HepG2 (cell line): ENCODE measurements at regions not wholly inside any gene's neighbourhood (a gene's known extent, or its start where the extent isn't known, plus 50 kb on each side); places are given as distances from the start of the nearest gene placed in this dataset.

Source experiments
- ATAC-seq: fragments of 200-7000 bp; cut with Tn5 transposase; 3 replicates; pipeline ENCODE4 v1.9.1; 2020; ENCODE audit warnings: mild to moderate bottlenecking, moderate library complexity
- BruUV-seq: library from RNA; stranded (reverse); fragments of 400-500 nt; replicated peaks from 2 replicates; lab custom pipeline; 2021; lab: Mats Ljungman, UMichigan
- CTCF ChIA-PET: fragments of 300-600 bp; formaldehyde crosslinking; extraction: SDS; loops from one replicate; lab custom pipeline; 2021; ENCODE audit warnings: low total read pairs, inconsistent platforms, low intra/inter-chr PET ratio; lab: Yijun Ruan, JAX
- POLR2A ChIA-PET: fragments of 350-600 bp; sonication (Branson Sonifier 250); formaldehyde crosslinking; loops from one replicate; lab custom pipeline; 2020; ENCODE audit warnings: antibody characterized with exemption, inconsistent platforms; lab: Yijun Ruan, JAX
- DNase-seq: peaks from one replicate; pipeline ENCODE4 v3.0.0-alpha.2; 2015; ENCODE audit warnings: low spot score
- FAIRE-seq: peaks from 3 replicates; lab custom pipeline; 2011; peaks lifted over from hg19 to GRCh38; lab: Jason Lieb, UNC
- H2AFZ ChIP-seq: one replicate; pipeline ENCODE4 v1.6.1; 2011; ENCODE audit warnings: low read length, inconsistent platforms
- H3K27ac ChIP-seq: fragments of 300-600 bp; 3 replicates; pipeline ENCODE4 v1.8.0; 2011; ENCODE audit warnings: mixed run types, mild to moderate bottlenecking, mixed read lengths, low read length, inconsistent platforms; ENCODE audit not compliant: insufficient read depth; ENCODE audit errors: extremely low read length
- H3K27me3 ChIP-seq, 2 experiments: fragments of 200-600 bp in 1 of 2; 2 replicates in 1 of 2; 3 replicates in 1 of 2; pipeline versions ENCODE4 v1.6.0 to v1.8.0; 2011; ENCODE audit warnings: low read length in 2 of 2, mild to moderate bottlenecking in 2 of 2, moderate library complexity in 2 of 2, inconsistent platforms in 1 of 2; ENCODE audit not compliant: insufficient read depth in 2 of 2, control insufficient read depth in 1 of 2
- H3K36me3 ChIP-seq, 2 experiments: fragments of 200-600 bp in 1 of 2; replicated peaks in 1 of 2; 2 replicates in 1 of 2; 3 replicates in 1 of 2; pipeline versions ENCODE4 v1.5.1 to v1.8.0; 2011; ENCODE audit warnings: low read length in 2 of 2, inconsistent platforms in 1 of 2; ENCODE audit not compliant: insufficient read depth in 2 of 2, control insufficient read depth in 1 of 2
- H3K4me1 ChIP-seq: 2 replicates; pipeline ENCODE4 v1.5.1; 2012; ENCODE audit warnings: low read length, inconsistent platforms; ENCODE audit not compliant: insufficient read depth
- H3K4me2 ChIP-seq: 2 replicates; pipeline ENCODE4 v1.6.0; 2011; ENCODE audit warnings: low read depth, low read length, inconsistent platforms
- H3K4me3 ChIP-seq, 3 experiments: fragments of 200-600 bp in 1 of 3; sonication (generic), shearing (Covaris generic) in 1 of 3; replicated peaks in 1 of 3; 2 replicates each; pipeline ENCODE4 v1.5.1; 2011 to 2016; ENCODE audit warnings: low read length in 3 of 3, inconsistent platforms in 2 of 3, low read depth in 2 of 3, mild to moderate bottlenecking in 2 of 3, control low read depth in 1 of 3, mixed read lengths in 1 of 3; ENCODE audit not compliant: insufficient read depth in 1 of 3
- H3K79me2 ChIP-seq: one replicate; pipeline ENCODE4 v1.6.1; 2011; ENCODE audit warnings: low read length, inconsistent platforms; ENCODE audit not compliant: insufficient read depth
- H3K9ac ChIP-seq: 2 replicates; pipeline ENCODE4 v1.6.0; 2011; ENCODE audit warnings: mild to moderate bottlenecking, low read depth, low read length, inconsistent platforms; ENCODE audit not compliant: insufficient read depth
- H3K9me3 ChIP-seq: 2 replicates; pipeline ENCODE4 v1.5.1; 2012; ENCODE audit warnings: mild to moderate bottlenecking, low read length
- H4K20me1 ChIP-seq: 2 replicates; pipeline ENCODE4 v1.6.0; 2011; ENCODE audit warnings: inconsistent platforms, mild to moderate bottlenecking, low read length, moderate library complexity; ENCODE audit not compliant: insufficient read depth
- GTF3A ChIP-seq: sonication (generic); formaldehyde crosslinking; conservative IDR thresholded peaks from 2 replicates; pipeline ENCODE4 v1.4.0; 2020; ENCODE audit warnings: mild to moderate bottlenecking, missing genetic modification reagents
- HES4 ChIP-seq: sonication (generic); formaldehyde crosslinking; IDR thresholded peaks from 2 replicates; pipeline ENCODE4 v1.9.0; 2021; ENCODE audit warnings: mild to moderate bottlenecking, missing genetic modification reagents, borderline replicate concordance
- HINFP ChIP-seq: sonication (generic); formaldehyde crosslinking; IDR thresholded peaks from 2 replicates; pipeline ENCODE4 v1.4.0; 2020; ENCODE audit warnings: low read depth, mild to moderate bottlenecking, missing genetic modification reagents
- IKZF1 ChIP-seq: fragments of 450-650 bp; IDR thresholded peaks from 2 replicates; pipeline ENCODE4 v1.7.1; 2016
- KLF9 ChIP-seq: IDR thresholded peaks from 2 replicates; pipeline ENCODE4 v1.6.1; 2016; ENCODE audit warnings: low read depth
- PHF20 ChIP-seq: sonication (generic); formaldehyde crosslinking; IDR thresholded peaks from 2 replicates; pipeline ENCODE4 v1.5.0; 2020; ENCODE audit warnings: mild to moderate bottlenecking, missing genetic modification reagents
- ZBTB46 ChIP-seq: sonication (generic); formaldehyde crosslinking; IDR thresholded peaks from 2 replicates; pipeline ENCODE4 v1.4.0; 2020; ENCODE audit warnings: mild to moderate bottlenecking, missing genetic modification reagents, borderline replicate concordance
- ZEB1 ChIP-seq: IDR thresholded peaks from 2 replicates; pipeline ENCODE4 v1.6.1; 2012; ENCODE audit warnings: mild to moderate bottlenecking, low read depth, inconsistent platforms; ENCODE audit not compliant: insufficient replicate concordance
- ZNF660 ChIP-seq: sonication (generic); formaldehyde crosslinking; IDR thresholded peaks from 2 replicates; pipeline ENCODE4 v1.5.1; 2020; ENCODE audit warnings: mild to moderate bottlenecking, low read depth, missing genetic modification reagents, borderline replicate concordance
- ZNF713 ChIP-seq: sonication (generic); formaldehyde crosslinking; IDR thresholded peaks from 2 replicates; pipeline ENCODE4 v1.4.0; 2020; ENCODE audit warnings: mild to moderate bottlenecking, missing genetic modification reagents
- WGBS: methylation state at CpG from one replicate; pipeline ENCODE4 v1.1.6; 2017; ENCODE audit warnings: low lambda C conversion rate; 5-methylcytosine and 5-hydroxymethylcytosine counted together
- in situ Hi-C: cut with HindIII; loops from 2 replicates; pipeline ENCODE4 v1.10.0; 2017; ENCODE audit warnings: low pct_unique_long_range_greater_than_20kb; ENCODE audit not compliant: extremely low pct_ligation_motif_present
- intact Hi-C: fragments of 100-400 bp; cut with micrococcal nuclease; formaldehyde crosslinking; loops from one replicate; pipeline ENCODE4 v1.10.0; 2022; ENCODE audit not compliant: unreplicated experiment
- TF ChIP-seq, protein P1 (sequence below): sonication (generic); formaldehyde crosslinking; IDR thresholded peaks from 2 replicates; pipeline ENCODE4 v1.8.0; 2022; ENCODE audit warnings: mild to moderate bottlenecking, missing genetic modification reagents, borderline replicate concordance
- TF ChIP-seq, protein P2 (sequence below): IDR thresholded peaks from 2 replicates; pipeline ENCODE4 v1.6.1; 2018; ENCODE audit warnings: missing genetic modification reagents
- TF ChIP-seq, protein P3 (sequence below): sonication (generic); formaldehyde crosslinking; IDR thresholded peaks from 2 replicates; pipeline ENCODE4 v1.8.0; 2022; ENCODE audit warnings: mild to moderate bottlenecking, missing genetic modification reagents; ENCODE audit not compliant: insufficient replicate concordance

- TF ChIP-seq ZBTB46 (CRISPR knock-in tag): no peak
Measured at GRCh38 chr1:91151702-91152101, 129.9 kb upstream of the ZNF644 start (continued).

DNA sequence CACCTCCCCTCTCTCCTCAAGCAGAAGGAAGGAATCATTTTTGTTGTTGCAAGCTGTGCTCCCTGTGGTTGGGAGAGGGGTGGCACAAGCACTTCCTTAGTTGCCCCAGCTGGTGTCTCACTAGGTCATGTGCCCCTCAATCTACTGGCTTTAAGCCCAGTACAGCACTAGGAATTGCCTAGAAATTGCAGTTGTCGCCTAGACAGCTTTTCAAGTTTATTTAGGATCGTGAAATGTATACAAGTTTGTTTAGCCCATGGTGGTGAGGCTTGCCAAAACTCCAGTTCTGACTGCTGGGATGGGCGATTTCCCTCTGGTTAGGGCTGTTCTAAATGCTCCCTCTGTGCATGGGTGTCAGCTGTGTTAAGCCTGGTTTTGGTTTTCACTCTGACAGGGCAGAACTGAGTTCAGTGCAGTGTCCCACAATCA, 126.8 kb upstream of the ZNF644 start:
- TF ChIP-seq HINFP (CRISPR knock-in tag): no peak
- TF ChIP-seq ZNF660 (CRISPR knock-in tag): no peak
- no peak for TF ChIP-seq IKZF1
- TF ChIP-seq, protein P1, sequence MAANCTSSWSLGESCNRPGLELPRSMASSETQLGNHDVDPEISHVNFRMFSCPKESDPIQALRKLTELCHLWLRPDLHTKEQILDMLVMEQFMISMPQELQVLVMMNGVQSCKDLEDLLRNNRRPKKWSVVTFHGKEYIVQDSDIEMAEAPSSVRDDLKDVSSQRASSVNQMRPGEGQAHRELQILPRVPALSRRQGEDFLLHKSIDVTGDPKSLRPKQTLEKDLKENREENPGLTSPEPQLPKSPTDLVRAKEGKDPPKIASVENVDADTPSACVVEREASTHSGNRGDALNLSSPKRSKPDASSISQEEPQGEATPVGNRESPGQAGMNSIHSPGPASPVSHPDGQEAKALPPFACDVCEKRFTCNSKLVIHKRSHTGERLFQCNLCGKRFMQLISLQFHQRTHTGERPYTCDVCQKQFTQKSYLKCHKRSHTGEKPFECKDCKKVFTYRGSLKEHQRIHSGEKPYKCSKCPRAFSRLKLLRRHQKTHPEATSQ: no peak
- TF ChIP-seq HES4 (CRISPR knock-in tag): no peak
- no peak for TF ChIP-seq GTF3A (CRISPR knock-in tag)
- TF ChIP-seq, protein P2, sequence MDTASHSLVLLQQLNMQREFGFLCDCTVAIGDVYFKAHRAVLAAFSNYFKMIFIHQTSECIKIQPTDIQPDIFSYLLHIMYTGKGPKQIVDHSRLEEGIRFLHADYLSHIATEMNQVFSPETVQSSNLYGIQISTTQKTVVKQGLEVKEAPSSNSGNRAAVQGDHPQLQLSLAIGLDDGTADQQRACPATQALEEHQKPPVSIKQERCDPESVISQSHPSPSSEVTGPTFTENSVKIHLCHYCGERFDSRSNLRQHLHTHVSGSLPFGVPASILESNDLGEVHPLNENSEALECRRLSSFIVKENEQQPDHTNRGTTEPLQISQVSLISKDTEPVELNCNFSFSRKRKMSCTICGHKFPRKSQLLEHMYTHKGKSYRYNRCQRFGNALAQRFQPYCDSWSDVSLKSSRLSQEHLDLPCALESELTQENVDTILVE (CRISPR knock-in tag): no peak
- TF ChIP-seq KLF9 (CRISPR knock-in tag): no peak
- no peak for TF ChIP-seq PHF20 (CRISPR knock-in tag)
- TF ChIP-seq ZNF713 (CRISPR knock-in tag): no peak
- TF ChIP-seq, protein P3, sequence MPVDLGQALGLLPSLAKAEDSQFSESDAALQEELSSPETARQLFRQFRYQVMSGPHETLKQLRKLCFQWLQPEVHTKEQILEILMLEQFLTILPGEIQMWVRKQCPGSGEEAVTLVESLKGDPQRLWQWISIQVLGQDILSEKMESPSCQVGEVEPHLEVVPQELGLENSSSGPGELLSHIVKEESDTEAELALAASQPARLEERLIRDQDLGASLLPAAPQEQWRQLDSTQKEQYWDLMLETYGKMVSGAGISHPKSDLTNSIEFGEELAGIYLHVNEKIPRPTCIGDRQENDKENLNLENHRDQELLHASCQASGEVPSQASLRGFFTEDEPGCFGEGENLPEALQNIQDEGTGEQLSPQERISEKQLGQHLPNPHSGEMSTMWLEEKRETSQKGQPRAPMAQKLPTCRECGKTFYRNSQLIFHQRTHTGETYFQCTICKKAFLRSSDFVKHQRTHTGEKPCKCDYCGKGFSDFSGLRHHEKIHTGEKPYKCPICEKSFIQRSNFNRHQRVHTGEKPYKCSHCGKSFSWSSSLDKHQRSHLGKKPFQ: no peak
- TF ChIP-seq ZEB1: no peak
- TF ChIP-seq, all 625 proteins: peak for 0
- Histone ChIP-seq H3K9ac (no peak overlapping the region), H3K4me3 (no peak overlapping the region), H4K20me1 (no peaks in the 10 kb centered on the region), H3K79me2 (no peaks in the 10 kb centered on the region), H3K9me3 (no peaks in the 10 kb centered on the region), H2AFZ (no peak overlapping the region), H3K27ac (no peak overlapping the region), H3K4me1 (no peaks in the 10 kb centered on the region), H3K36me3 (no peaks in the 10 kb centered on the region), H3K4me2 (no peak overlapping the region), H3K27me3 (no peaks in the 10 kb centered on the region)
- in situ Hi-C loops: no loop called here
- intact Hi-C loops: no loop called here
- no peak for FAIRE-seq
- CTCF ChIA-PET: no interaction called here
- ATAC-seq: no peak
- no peak for DNase-seq
- BruUV-seq: no TSS peak
- POLR2A ChIA-PET: no interaction called here
- WGBS: 10% methylated on average over 3 of the region's 3 CpGs
